WI38 (cell line): ENCODE measurements at regions not wholly inside any gene's neighbourhood (a gene's known extent, or its start where the extent isn't known, plus 50 kb on each side); places are given as distances from the start of the nearest gene placed in this dataset.

Experiments
- H3K4me3 ChIP-seq: 2 replicates; pipeline ENCODE4 v1.5.1; 2011; ENCODE audit warnings: low read depth, mild to moderate bottlenecking, control low read depth, low read length
- TF ChIP-seq, protein P1 (sequence below): IDR thresholded peaks from 2 replicates; pipeline ENCODE4 v1.5.1; 2012; ENCODE audit warnings: low read depth, mild to moderate bottlenecking, control low read depth, low read length

DNA sequence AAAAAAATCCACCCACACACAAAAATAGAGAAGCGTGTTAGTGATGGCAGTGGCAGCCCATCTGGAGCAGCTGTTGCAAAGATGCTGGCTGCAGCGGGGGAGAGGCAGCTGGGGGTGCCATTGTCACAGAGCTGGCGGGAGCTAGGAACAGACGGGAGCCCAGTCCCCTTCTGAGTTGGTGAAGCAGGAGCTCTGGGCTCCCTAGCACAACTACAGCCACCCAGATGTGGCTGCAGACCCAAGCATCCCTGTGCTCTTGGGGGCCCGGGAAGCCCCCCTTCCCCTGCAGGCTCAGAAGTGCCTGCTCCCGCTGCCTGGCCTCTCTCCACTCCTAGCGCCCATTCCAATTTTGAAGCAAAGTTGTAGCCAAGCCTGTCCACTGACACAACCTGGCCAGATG is 366.6 kb upstream of the MC4R start:
- H3K4me3 ChIP-seq, result no peak overlapping the region
- TF ChIP-seq, protein P1, sequence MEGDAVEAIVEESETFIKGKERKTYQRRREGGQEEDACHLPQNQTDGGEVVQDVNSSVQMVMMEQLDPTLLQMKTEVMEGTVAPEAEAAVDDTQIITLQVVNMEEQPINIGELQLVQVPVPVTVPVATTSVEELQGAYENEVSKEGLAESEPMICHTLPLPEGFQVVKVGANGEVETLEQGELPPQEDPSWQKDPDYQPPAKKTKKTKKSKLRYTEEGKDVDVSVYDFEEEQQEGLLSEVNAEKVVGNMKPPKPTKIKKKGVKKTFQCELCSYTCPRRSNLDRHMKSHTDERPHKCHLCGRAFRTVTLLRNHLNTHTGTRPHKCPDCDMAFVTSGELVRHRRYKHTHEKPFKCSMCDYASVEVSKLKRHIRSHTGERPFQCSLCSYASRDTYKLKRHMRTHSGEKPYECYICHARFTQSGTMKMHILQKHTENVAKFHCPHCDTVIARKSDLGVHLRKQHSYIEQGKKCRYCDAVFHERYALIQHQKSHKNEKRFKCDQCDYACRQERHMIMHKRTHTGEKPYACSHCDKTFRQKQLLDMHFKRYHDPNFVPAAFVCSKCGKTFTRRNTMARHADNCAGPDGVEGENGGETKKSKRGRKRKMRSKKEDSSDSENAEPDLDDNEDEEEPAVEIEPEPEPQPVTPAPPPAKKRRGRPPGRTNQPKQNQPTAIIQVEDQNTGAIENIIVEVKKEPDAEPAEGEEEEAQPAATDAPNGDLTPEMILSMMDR, result no peak

DNA sequence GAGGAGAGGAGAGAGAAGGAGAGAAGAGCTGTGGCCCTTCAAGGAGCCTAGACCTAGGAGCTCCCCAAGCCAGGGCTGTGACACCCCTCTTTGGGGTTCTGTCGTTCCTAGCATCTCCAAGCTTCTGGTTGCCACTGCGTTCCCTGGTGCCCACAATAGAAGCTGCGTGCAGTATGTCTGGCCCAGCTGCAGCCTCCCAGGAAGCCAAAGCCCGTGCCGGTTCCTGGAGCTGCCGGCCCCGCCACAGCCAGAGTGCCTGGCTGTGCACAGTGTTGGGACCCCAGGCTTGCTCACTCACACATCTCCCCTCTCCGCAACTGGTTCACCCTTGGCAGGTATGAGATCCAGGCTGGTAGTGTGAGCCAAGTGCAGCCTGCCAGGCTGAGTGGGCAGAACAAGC is 367.7 kb upstream of the MC4R start:
- no peak overlapping the region for H3K4me3 ChIP-seq
- TF ChIP-seq, protein P1, result no peak

DNA sequence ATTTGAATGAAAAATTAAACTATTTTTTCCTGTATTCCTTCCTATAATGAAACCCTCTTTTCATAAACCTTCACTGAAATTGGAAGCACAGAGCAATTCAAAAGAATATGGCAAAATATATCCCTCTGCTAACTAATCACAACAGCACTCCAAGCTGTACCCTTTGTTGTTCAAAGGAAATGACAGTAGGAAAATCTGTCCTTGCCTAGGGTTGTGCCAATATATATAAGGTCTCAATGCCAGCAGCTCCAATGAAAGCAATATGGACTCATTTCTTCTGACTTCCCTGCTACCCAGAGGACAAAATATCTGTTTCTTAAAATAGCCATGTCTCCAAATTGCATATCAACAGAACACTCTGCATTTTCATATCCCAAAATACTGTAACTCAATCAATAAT is 373.9 kb upstream of the MC4R start:
- TF ChIP-seq, protein P1, result no peak

DNA sequence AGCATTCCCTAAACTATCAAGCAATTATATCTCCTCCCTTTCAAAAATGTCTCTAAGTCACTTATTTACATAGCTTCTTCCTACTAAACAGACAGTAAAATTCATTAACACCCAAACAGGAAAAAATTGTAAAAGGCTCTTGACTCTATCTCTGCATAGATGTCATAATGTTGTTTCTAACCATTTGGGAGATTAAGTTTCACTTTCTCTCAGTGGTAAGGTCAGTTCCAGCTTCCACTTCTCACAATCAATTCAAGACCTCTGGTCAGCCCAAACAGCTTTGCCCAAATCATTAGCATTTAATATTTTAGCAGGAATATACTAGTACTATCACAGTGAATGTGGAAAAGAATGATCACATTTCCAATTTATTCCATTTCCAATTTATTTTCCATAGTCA is 374.3 kb upstream of the MC4R start:
- TF ChIP-seq, protein P1, result no peak

More for the DNA sequence above, 373.9 kb upstream of the MC4R start:
- no peak overlapping the region for H3K4me3 ChIP-seq

DNA sequence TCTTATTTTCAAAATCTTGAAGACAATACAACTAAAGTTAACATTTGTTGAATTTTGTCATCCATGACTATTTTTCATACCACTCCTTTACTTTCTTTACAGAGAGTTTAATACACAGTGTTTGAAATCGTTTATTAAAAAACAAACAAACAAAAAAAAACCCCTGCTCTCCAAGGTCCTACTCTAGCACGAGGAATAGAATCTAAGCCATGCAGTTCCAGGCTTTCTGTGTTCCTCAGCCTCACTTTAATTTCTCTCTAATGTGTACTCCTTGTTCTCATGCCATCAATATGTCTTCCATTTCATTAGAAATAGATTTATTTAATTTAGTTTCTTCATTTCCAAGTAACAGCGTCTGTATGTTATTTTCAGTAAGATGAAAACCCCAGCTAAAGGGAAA is 381.2 kb upstream of the MC4R start:
- no peak overlapping the region for H3K4me3 ChIP-seq
- TF ChIP-seq, protein P1, result no peak

More for the DNA sequence above, 374.3 kb upstream of the MC4R start:
- no peak overlapping the region for H3K4me3 ChIP-seq

DNA sequence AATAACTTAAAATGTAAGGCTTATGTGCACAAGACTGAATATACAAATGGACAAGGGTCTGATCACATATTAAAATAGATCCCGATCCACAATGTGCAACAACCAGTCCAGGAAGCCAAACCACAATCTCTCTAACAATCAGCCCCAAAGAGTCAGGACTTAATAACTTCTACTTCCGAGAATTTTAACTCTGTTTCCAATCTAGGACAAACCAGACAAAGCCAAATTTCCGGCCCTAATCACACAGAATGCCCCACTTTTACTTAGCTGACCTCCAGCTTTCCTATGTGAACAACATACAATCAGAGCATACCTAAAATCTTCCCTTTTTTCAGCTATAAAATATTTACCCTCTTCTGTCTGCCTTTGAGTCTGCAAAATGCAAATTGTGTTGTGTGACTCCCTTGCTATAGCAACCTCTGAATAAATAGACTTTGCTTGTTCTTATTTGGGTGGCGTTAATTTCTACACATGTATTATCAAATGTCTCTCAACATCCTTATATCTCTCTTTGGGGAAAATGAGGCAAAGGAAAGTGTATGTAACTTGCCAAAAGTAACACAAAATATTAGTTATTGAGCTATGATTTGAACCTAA is 381.9 kb upstream of the MC4R start:
- no peak overlapping the region for H3K4me3 ChIP-seq
- TF ChIP-seq, protein P1, result no peak

DNA sequence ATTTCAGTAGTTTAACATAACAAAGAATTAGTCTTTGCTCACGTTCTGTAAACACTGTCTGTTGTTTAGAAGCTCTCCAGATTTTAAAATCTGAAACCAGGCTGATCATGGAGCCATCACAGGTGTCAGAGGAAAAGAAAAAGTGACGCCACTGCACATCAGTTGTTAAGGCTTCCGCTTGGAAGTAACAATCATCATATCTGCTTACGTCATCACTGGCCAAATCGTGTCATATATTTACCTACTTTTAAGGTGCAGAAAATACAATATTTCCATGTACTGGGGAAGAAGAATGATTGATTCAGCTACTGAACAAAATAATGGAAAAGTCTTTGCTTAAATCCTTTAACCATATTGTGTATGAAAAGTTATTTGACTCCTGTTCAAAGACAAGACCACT is 382.6 kb upstream of the MC4R start:
- H3K4me3 ChIP-seq, result no peak overlapping the region
- TF ChIP-seq, protein P1, result no peak
